ENCODE measurements at regions not wholly inside any gene's neighbourhood (a gene's known extent, or its start where the extent isn't known, plus 50 kb on each side); places are given as distances from the start of the nearest gene placed in this dataset.

GRCh38 chr2:238726670-238727584, 121.0 kb upstream of the TWIST2 start:
- DNase-seq = no peak

- no peak for DNase-seq
These were observed 120.1 kb upstream of the TWIST2 start for GRCh38 chr2:238727585-238728329.

- no peak for DNase-seq
These were observed 119.3 kb upstream of the TWIST2 start for GRCh38 chr2:238728330-238729260.

GRCh38 chr2:238729261-238729935, 118.5 kb upstream of the TWIST2 start:
- no peak for DNase-seq

- no peak for DNase-seq
These were observed 117.8 kb upstream of the TWIST2 start for GRCh38 chr2:238730001-238730669.

- no peak for DNase-seq
These were observed 117.0 kb upstream of the TWIST2 start for GRCh38 chr2:238730881-238731280.

- DNase-seq = no peak
These were observed 115.9 kb upstream of the TWIST2 start for GRCh38 chr2:238731961-238732360.

GRCh38 chr2:238738917-238739316, 109.0 kb upstream of the TWIST2 start:
- no peak for DNase-seq

- DNase-seq = peak; percentile 36
These were observed 108.2 kb upstream of the TWIST2 start for GRCh38 chr2:238739668-238740067.

- DNase-seq = no peak
These were observed 106.6 kb upstream of the TWIST2 start for GRCh38 chr2:238741277-238741676.

GRCh38 chr2:238742066-238742465, 105.8 kb upstream of the TWIST2 start:
- DNase-seq = no peak

GRCh38 chr2:238742664-238743063, 105.2 kb upstream of the TWIST2 start:
- DNase-seq = no peak

- DNase-seq = peak; percentile 94
These were observed 104.4 kb upstream of the TWIST2 start for GRCh38 chr2:238743243-238744065.

GRCh38 chr2:238744951-238745350, 102.9 kb upstream of the TWIST2 start:
- DNase-seq = no peak

GRCh38 chr2:238745997-238746396, 101.9 kb upstream of the TWIST2 start:
- DNase-seq = no peak

- no peak for DNase-seq
These were observed 100.8 kb upstream of the TWIST2 start for GRCh38 chr2:238747114-238747513.

- DNase-seq = no peak
These were observed 100.3 kb upstream of the TWIST2 start for GRCh38 chr2:238747557-238747956.

GRCh38 chr2:238750212-238750904, 97.5 kb upstream of the TWIST2 start:
- DNase-seq = no peak

- DNase-seq = no peak
These were observed 93.6 kb upstream of the TWIST2 start for GRCh38 chr2:238754259-238754658.

- DNase-seq = peak; percentile 63
These were observed 86.0 kb upstream of the TWIST2 start for GRCh38 chr2:238761868-238762267.
